Heart left ventricle (tissue), 16 donors: ENCODE measurements at regions not wholly inside any gene's neighbourhood (a gene's known extent, or its start where the extent isn't known, plus 50 kb on each side); places are given as distances from the start of the nearest gene placed in this dataset.
"Not testable (repeated sequence)": the region's sequence is repeated elsewhere in the genome, so short reads cannot be mapped to it uniquely, and the experiment has no call there.

Experiments
- ATAC-seq, 4 donors: fragments of 200-7000 bp; cut with Tn5 transposase; one replicate each; pipeline ENCODE4 v1.9.1; 2020 to 2022; ENCODE audit warnings: moderate library complexity in 4 of 4, mild to moderate bottlenecking in 3 of 4, moderate number of reproducible peaks in 1 of 4
- DNase-seq, 5 donors: peaks; one replicate each; pipeline ENCODE4 v3.0.0-alpha.2; 2020
- H3K27ac ChIP-seq, 12 donors: fragments of 200-600 bp; sonication (generic) in 4 of 12; one replicate each; pipeline versions ENCODE4 v1.5.0 to v1.8.0; 2016 to 2022; ENCODE audit warnings: mild to moderate bottlenecking in 2 of 12
- H3K27me3 ChIP-seq, 9 donors: fragments of 200-600 bp; sonication (generic) in 2 of 9; one replicate each; pipeline versions ENCODE4 v1.5.1 to v1.8.0; 2016 to 2022; ENCODE audit warnings: mild to moderate bottlenecking in 3 of 9
- H3K36me3 ChIP-seq, 9 donors: fragments of 200-600 bp; sonication (generic) in 2 of 9; one replicate each; pipeline versions ENCODE4 v1.5.0 to v1.8.0; 2018 to 2022; ENCODE audit warnings: mild to moderate bottlenecking in 2 of 9
- H3K4me1 ChIP-seq, 12 donors: fragments of 200-600 bp; sonication (generic) in 4 of 12; one replicate each; pipeline versions ENCODE4 v1.5.0 to v1.8.0; 2016 to 2022; ENCODE audit warnings: mild to moderate bottlenecking in 3 of 12
- H3K4me3 ChIP-seq, 12 donors: fragments of 200-600 bp; sonication (generic) in 4 of 12; one replicate each; pipeline versions ENCODE4 v1.5.0 to v1.8.0; 2017 to 2022; ENCODE audit warnings: mild to moderate bottlenecking in 9 of 12, moderate library complexity in 4 of 12
- H3K9me3 ChIP-seq, 12 donors: fragments of 200-600 bp; sonication (generic) in 4 of 12; one replicate each; pipeline versions ENCODE4 v1.5.0 to v1.8.0; 2016 to 2022; ENCODE audit warnings: mild to moderate bottlenecking in 1 of 12
- CTCF ChIP-seq, 12 donors: fragments of 200-600 bp; sonication (generic) in 4 of 12; IDR thresholded peaks; one replicate each; pipeline versions ENCODE4 v1.5.0 to v1.8.0; 2018 to 2022; ENCODE audit warnings: antibody characterized with exemption in 12 of 12, mild to moderate bottlenecking in 5 of 12
- POLR2A ChIP-seq, 2 donors: fragments of 450-650 bp; IDR thresholded peaks; one replicate each; pipeline ENCODE4 v1.6.1; 2017; ENCODE audit warnings: antibody characterized with exemption in 2 of 2, mild to moderate bottlenecking in 2 of 2, moderate library complexity in 2 of 2
- WGBS, 4 donors: extraction: QIAGEN DNeasy Blood & Tissue Kit in 2 of 4; methylation state at CpG; one replicate each; pipeline versions ENCODE4 v1.1.5 to v1.1.7; 2013 to 2018; 5-methylcytosine and 5-hydroxymethylcytosine counted together
- intact Hi-C, 10 donors: fragments of 100-400 bp; cut with DNase I; formaldehyde crosslinking; loops; one replicate each; pipeline versions ENCODE4 v1.11.1 to v1.14.2; 2022
- donor health status: ischemic (EF 13 %, LVEDD 7.1; RV severe dilation, severe dysfunction).
- donor health status: healthy with polysubstance abuse.
- donor health status: DM: no; HTN: yes; CAD: no.
- donor health status: DM: no; HTN: no; CAD: no.
- donor health status: ischemic (EF 25% LVEDD 6.9; RV normal size, moderate dysfunction).
- donor health status: ischemic (EF 25% LVEDD 5.7; RV mildly dilated, moderate dysfunction).
- donor health status: healthy.
- donor health status: DM: yes; HTN: yes; CAD: no.
- donor health status: ischemic (EF 35%, LVEDD 5.7; RV mildly dilated, moderate dysfunction).
- donor health status: nonischemic (EF 11% LVEDD 7.7; RV severe dilation, severe dysfunction).
- donor health status: DM: yes; HTN: yes; CAD: no.
- donor health status: PGD.
- donor health status: ischemic (EF 29% LVEDD 5.4; RV normal size, mild dysfunction).
- donor health status: nonischemic (EF 23%, LVEDD 6.1; RV moderate dilation, normal function).

DNA sequence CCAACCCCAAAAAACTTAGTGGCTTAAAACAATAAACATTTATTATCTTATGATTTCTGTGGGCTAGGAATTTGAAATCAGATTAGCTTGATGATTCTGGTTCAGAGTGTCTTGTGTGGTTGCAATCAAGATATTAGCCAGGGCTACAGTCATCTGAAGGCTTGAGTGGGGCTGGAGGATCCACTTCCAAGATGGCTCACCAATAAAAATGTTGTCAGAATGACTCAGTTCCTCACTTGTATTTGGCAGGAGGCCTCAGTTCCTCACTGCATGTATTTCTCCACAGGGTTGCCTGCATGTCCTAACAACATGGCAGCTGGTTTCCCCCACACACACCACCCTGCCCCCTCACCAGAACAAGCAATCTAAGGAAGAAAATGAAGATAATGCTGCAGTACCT, 98.2 kb upstream of the NIPBL start:
- Histone ChIP-seq H3K27ac (no peak overlapping the region), H3K4me3 (no peak overlapping the region), H3K27me3 (no peaks in the 10 kb centered on the region), H3K9me3 (peaks cover 0 to 5% (median 0%) of the 10 kb centered on the region in 12 donors), H3K36me3 (no peaks in the 10 kb centered on the region), H3K4me1 (no peaks in the 10 kb centered on the region)
- TF ChIP-seq POLR2A (IDR thresholded peaks at IDR 0.05) (no peak), CTCF (IDR thresholded peaks at IDR 0.05) (no peak)
- intact Hi-C loops = no loop called here
- no peak for ATAC-seq
- no peak for DNase-seq

- H3K36me3 ChIP-seq, ATAC-seq, H3K27me3 ChIP-seq, H3K9me3 ChIP-seq, intact Hi-C loops, DNase-seq, H3K27ac ChIP-seq, H3K4me3 ChIP-seq, H3K4me1 ChIP-seq: not testable (repeated sequence)
- 89 to 96% (median 96%) methylated on average over 21 to 26 of the region's 26 CpGs for WGBS, 4 donors
These were observed 94.0 kb upstream of the NIPBL start for GRCh38 chr5:36782612-36783011.

DNA sequence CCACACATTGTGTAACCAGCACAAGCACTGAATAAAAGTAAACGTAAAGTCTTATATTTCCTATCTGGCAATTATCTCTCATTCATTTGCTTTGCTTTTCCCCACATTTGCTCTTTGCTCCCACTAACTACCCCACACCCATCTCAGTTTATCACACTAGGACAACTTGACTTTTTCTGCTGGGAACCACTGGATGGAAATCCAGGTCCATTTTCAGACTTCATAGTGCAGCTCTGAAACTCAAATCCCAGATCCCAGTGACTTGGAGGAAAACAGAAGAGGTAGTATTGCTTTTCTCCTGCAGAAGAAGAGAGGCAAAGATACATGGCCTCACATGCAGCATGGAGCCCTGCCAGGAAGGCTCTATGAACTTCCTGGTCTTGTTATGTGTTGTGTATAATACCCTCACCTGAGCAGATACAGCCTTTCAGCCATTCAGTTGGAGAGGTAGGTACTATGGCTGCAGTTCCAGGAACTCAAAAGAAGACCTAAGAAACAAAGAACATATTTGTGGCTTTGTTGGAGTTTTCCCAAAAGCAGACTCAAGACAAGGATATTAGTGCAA, 90.0 kb upstream of the NIPBL start:
- Histone ChIP-seq H3K9me3 (no peaks in the 10 kb centered on the region), H3K27ac (no peak overlapping the region), H3K4me3 (no peak overlapping the region), H3K27me3 (no peaks in the 10 kb centered on the region), H3K36me3 (no peaks in the 10 kb centered on the region), H3K4me1 (no peaks in the 10 kb centered on the region)
- ATAC-seq (no peak), DNase-seq (no peak)
- intact Hi-C loops = loop anchor here in 1 of 10 donors (5.0 kb wide), 1 partner anchor 36 kb away; no protein-coding TSS in a partner anchor
- WGBS, 4 donors = 75 to 86% (median 85%) methylated on average over 1 of the region's 1 CpG
- TF ChIP-seq CTCF (IDR thresholded peaks at IDR 0.05) (no peak), POLR2A (IDR thresholded peaks at IDR 0.05) (no peak)

- DNase-seq (no peak), ATAC-seq (no peak)
- Histone ChIP-seq H3K27me3 (no peaks in the 10 kb centered on the region), H3K36me3 (no peaks in the 10 kb centered on the region), H3K4me1 (no peaks in the 10 kb centered on the region), H3K4me3 (no peak overlapping the region), H3K9me3 (no peaks in the 10 kb centered on the region), H3K27ac (no peak overlapping the region)
- intact Hi-C loops = loop anchor here in 1 of 10 donors (5.0 kb wide), 1 partner anchor 35 kb away; no protein-coding TSS in a partner anchor
- no peak for TF ChIP-seq POLR2A (IDR thresholded peaks at IDR 0.05)
- no peak for TF ChIP-seq CTCF (IDR thresholded peaks at IDR 0.05)
- whole genome bisulfite sequencing, 4 donors = 78 to 84% (median 81%) methylated on average over 8 of the region's 8 CpGs
These were observed 89.0 kb upstream of the NIPBL start for GRCh38 chr5:36787365-36788093.
